ENCODE measurements at regions not wholly inside any gene's neighbourhood (a gene's known extent, or its start where the extent isn't known, plus 50 kb on each side); places are given as distances from the start of the nearest gene placed in this dataset.

DNA sequence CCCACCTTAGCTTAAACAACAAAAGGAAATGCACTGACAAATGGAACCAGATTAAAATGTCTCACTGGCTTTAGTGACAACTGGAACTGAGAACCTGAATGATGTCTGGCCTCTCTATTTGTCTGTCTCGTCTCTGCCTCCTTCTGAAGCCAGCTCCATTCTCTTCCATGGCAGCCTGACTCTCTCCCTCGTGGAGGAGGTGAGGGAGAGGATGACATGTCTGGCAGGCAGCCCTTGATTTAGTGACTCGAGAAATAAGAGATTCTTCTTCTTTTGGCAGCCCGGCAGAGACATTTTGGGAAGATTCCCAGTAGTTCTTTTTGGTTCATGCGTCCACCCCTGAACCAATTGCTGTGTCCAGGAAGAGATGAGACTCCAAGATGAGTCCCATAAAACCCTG, 131.7 kb downstream of the KLF5 start:
- Histone ChIP-seq H3K27ac (no peak overlapping the region), H3K36me3 (no peaks in the 10 kb centered on the region), H3K4me3 (no peak overlapping the region), H3K27me3 (no peaks in the 10 kb centered on the region), H3K9me3 (no peaks in the 10 kb centered on the region), H3K4me1 (no peaks in the 10 kb centered on the region)
- intact Hi-C loops (cut with DNase I; ENCODE audit: low total_unique reads), result no loop called here
- DNase-seq, result no peak
- no peak for TF ChIP-seq CTCF (IDR thresholded peaks at IDR 0.05)

- intact Hi-C loops (cut with DNase I; ENCODE audit: low total_unique reads), result no loop called here
- no peak for DNase-seq
- Histone ChIP-seq H3K27me3 (no peaks in the 10 kb centered on the region), H3K9me3 (no peaks in the 10 kb centered on the region), H3K36me3 (no peaks in the 10 kb centered on the region), H3K27ac (no peak overlapping the region), H3K4me1 (no peaks in the 10 kb centered on the region), H3K4me3 (no peak overlapping the region)
- TF ChIP-seq CTCF (IDR thresholded peaks at IDR 0.05), result no peak
These were observed 131.0 kb downstream of the KLF5 start for GRCh38 chr13:73189776-73190175.

DNA sequence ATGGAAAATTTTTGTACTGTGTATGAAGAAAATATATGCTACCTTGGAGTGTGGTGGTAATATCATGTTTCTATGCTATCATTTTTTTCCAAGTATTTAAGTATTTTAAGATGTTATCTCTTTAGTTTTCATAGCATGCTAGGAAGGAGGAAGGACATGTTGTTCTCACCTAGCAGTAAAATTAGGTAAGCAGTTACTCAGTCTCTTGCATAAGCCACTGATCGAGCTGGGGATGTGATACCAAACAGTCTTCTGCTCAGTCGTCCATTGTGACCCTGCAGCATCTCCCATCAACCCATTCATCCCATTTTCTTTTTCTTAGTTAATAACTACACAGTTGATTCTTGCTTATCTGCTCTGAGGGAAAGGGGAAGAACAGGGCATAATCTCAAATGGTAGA, 130.6 kb downstream of the KLF5 start:
- DNase-seq, result no peak
- H3K4me1 ChIP-seq, result no peaks in the 10 kb centered on the region
- no peaks in the 10 kb centered on the region for H3K36me3 ChIP-seq
- intact Hi-C loops (cut with DNase I; ENCODE audit: low total_unique reads), result no loop called here
- no peak overlapping the region for H3K4me3 ChIP-seq
- H3K9me3 ChIP-seq, result no peaks in the 10 kb centered on the region
- no peaks in the 10 kb centered on the region for H3K27me3 ChIP-seq
- no peak overlapping the region for H3K27ac ChIP-seq
- TF ChIP-seq CTCF (IDR thresholded peaks at IDR 0.05), result no peak

GRCh38 chr13:73187106-73187505, 128.3 kb downstream of the KLF5 start:
- no peaks in the 10 kb centered on the region for H3K36me3 ChIP-seq
- no peak overlapping the region for H3K27ac ChIP-seq
- no peaks in the 10 kb centered on the region for H3K27me3 ChIP-seq
- H3K4me3 ChIP-seq, result no peak overlapping the region
- intact Hi-C loops (cut with DNase I; ENCODE audit: low total_unique reads), result loop anchor here (2.0 kb wide), 1 partner anchor 32 kb away; no protein-coding TSS in a partner anchor
- no peaks in the 10 kb centered on the region for H3K9me3 ChIP-seq
- DNase-seq, result no peak
- no peaks in the 10 kb centered on the region for H3K4me1 ChIP-seq
- TF ChIP-seq CTCF (IDR thresholded peaks at IDR 0.05), result no peak

GRCh38 chr13:73179650-73180274, 121.0 kb downstream of the KLF5 start:
- Histone ChIP-seq H3K4me3 (no peak overlapping the region), H3K27ac (no peak overlapping the region), H3K4me1 (no peaks in the 10 kb centered on the region), H3K36me3 (no peaks in the 10 kb centered on the region), H3K27me3 (no peaks in the 10 kb centered on the region), H3K9me3 (no peaks in the 10 kb centered on the region)
- intact Hi-C loops (cut with DNase I; ENCODE audit: low total_unique reads), result no loop called here
- TF ChIP-seq CTCF (IDR thresholded peaks at IDR 0.05), result no peak
- DNase-seq, result no peak

All from tibial artery (tissue), 4 donors.